ENCODE measurements at regions not wholly inside any gene's neighbourhood (a gene's known extent, or its start where the extent isn't known, plus 50 kb on each side); places are given as distances from the start of the nearest gene placed in this dataset.

DNA sequence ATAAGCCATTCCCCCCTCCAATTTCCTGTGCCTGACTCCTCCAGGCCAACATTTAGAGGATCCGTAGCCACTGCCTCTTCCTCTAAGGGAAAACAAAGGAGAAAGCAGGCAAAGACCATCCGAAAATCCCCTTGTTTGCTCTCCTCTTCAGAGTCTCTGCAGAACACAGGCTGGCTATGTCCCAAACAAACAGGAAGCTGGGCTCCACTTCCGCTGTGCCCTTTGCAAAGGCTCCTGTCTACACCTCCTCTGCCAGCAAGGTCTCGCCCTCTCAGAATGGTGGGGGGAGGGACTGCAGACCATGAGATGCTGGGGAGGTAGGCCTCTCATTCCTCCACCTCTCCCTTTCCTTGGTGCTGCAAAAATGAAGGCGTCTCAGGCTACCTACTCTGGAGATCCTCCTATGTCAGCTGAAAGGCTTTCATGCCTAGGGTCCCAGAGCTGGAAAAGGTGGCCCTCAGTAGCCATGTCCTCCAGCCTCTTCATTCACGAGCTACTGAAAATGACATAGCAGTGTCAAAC is 596.2 kb downstream of the BUD13 start:
- in situ Hi-C loops (cut with HindIII; ENCODE audit: low sequenced_read_pairs), result no loop called here

DNA sequence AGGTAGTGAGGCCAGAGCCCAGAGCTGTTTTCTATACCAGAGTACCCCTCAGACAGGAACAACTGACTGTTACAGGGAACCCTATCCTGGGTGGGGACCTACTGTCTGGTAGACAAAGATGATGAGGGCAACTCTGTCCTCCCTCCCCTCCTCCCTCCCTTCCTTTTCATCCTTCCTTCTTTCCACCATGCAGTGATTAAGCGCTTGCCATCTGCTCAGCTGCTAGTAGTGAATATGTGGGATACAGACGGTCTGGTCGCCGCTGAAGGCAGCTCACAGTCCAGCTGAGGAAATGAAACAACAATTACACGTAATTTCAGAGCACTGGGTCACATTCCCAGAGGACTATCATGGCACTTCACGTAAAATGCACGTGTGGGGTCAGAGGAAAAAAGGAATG is 597.1 kb downstream of the BUD13 start:
- in situ Hi-C loops (cut with HindIII; ENCODE audit: low sequenced_read_pairs), result no loop called here

DNA sequence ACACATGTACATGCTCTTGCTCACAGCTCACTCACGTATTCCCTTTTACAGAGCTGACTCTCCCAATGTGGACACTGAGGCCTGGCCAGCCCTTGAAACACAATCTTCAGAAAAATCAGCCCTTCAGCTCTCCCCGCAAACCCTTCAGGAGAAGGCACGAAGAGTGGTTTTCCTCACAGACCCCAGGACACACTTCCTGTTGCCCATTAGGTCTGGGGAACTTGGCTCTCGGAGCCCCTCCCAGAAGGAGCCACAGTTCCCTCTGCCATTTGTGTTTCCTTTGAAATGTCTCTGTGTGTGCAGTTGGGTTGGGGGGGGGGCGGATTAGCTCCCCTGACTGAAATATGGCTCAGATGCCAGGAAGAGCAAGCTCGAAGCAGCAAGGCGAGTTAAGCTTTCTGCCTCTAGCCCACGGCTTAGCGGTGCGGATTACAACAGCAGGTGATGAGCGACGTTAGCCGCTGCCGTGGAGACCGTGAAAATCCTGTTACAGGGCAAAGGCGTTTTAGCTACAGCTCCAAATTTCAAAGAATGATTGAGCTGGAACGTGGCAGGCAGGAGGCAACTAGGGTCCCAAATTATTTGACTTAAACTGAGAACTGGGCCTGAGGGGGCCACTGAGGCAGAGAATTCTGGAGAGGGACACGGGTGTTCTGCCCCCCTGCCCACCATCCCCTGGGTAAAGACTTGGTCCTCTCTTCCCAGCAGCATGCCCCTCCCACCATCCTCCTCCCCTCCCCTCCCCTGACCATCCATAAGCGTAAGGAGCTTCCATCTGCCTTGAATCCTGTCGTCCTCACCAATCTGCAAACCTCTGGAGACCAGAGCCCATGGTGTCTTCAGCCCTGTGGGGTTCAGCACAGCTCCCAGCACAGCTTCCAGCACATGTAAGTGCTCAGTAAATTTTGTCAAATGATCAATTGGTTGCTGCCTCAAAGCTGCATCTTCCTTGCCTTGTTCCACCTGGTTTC is 598.6 kb downstream of the BUD13 start:
- in situ Hi-C loops (cut with HindIII; ENCODE audit: low sequenced_read_pairs), result no loop called here

DNA sequence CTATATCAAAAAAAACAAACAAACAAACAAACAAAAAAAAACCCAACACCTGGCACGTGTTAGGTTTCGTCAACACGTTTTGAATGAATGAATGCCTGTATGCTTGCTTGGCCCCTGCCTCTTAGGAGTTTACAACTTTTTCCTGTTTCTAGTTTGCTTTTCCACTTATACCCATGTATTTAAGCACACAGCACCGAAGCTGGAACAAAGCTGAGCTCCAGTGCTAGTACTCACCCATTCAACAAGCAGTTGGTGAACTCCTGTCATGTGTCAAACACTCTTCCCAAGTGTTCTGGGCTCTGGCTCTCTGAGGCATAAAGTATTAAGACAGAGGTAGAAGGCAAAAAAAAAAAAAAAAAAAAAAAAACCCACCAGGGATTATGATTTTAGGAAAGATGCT is 599.3 kb downstream of the BUD13 start:
- in situ Hi-C loops (cut with HindIII; ENCODE audit: low sequenced_read_pairs), result no loop called here

DNA sequence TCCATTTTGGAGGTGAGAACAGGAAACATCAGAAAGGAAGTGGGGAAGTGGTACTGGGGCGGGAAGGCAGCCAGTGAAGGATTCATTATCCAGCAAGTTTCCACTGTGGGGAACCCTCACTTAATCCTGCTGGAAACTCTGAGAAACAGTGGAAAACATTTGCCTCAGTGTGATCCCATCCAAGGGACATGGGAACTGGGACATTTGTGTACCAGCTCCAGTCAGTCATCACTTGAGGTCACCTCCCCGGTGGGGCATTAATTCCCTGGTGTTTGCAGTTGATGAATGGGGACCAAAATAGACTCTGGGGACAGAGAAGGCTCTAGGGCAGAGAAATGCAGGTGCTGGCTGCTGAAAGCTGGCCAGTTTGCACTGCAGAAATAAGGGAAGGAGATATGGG is 599.9 kb downstream of the BUD13 start:
- in situ Hi-C loops (cut with HindIII; ENCODE audit: low sequenced_read_pairs), result no loop called here

DNA sequence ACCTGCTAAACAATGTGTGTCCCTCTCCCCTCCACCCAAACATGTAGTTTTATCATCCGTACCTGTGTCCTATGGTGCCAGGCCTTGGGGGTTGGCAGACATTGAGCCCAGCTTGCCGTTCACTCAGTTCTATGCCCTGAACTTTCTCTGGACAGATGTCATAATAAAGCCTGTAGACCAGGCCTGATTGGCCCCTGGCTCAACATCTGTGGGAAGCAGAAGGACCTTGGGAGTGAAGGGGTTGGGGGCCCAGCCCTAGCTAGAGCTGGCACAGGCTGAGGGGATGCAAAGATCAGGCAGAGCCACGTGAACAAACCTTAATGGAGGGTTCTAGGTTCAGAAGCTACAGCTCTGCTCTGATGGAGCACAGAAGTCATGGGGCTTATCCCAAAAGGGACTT is 600.6 kb downstream of the BUD13 start:
- in situ Hi-C loops (cut with HindIII; ENCODE audit: low sequenced_read_pairs), result no loop called here

DNA sequence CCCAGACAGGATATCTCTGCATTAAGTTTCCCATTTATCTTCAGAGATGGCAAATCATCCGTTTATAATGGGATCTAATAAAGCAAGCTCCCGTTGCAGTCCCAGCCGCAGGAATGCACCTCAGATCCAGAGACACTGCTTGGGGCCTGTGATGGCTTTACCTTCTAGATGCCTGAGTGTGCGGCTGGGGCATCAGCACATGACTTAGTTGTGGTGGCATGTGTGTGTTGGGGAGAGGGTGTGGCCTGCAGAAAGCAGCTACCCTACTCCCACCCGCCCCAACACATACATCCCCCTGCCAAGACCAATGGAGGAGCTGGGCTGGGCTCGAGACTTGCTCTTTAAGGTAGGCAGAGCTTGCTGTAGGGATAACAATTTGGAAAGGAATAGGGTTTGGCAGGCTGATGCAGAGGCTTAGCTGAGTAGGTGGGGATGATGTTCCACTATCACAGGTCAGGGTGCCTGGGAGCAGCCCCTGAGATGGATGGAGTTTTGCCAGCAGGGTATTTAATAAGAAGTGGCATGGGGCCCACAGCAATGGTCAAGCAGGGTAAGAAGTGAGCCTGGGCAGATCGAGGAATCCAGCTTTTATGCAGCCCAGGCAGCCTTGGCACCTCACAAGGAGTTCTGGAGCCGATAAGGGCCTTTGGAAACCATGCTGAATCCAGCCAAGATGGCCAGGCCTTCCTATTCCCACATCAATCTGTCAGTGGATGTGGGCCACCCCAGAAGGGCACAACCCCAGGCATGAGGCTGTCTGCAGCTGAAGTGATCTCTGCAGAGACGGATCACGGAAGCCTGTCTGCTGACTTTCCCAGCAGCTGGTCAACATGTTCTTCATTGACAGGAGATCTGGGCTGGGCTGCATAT is 601.3 kb downstream of the BUD13 start:
- in situ Hi-C loops (cut with HindIII; ENCODE audit: low sequenced_read_pairs), result no loop called here

DNA sequence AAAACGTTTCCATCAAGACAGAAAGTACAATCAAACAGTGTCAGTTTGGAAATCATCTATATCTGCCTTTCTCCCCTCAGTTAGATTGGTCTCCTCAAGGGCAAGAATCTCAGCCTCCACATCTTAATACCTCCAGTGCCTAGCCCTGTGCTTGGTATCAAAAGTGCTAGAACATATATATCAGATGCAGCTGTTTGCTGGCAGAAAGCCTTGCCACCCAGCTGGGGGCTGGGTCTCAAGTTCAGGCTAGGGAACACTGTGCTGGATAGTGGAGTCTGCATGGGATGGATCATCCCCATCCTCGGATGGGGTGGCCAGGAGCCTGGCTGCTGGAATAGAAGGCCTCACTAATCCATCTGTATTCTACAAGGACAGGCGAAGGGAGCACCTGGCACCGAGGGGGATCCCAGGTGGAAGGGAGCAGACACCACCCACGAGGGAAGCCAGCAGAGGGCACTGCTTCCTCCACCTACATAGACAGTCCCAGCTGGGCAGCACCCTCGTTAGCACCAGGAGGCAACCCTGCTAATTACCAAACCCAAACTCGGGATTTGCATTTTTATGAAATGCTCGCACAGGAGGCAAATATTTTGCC is 602.2 kb downstream of the BUD13 start:
- in situ Hi-C loops (cut with HindIII; ENCODE audit: low sequenced_read_pairs), result no loop called here

DNA sequence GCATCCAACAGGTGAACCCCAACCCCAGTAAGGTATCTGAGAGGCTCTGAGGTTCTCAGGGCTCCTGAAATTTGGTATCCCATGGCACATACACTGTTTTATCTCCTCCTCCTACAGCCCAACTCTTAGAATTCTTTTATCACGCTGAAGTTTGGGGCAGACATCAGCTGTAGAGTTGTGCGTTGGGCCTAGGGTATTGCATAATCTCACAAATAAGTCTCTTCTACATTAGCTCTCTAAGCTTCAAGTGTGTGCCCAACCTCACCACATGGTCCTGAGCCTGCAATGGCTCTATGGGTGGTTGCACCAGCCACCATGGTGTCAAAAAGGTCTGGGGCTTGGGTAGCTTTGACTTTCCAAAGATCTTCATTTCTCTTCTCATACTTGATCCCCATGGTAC is 603.0 kb downstream of the BUD13 start:
- in situ Hi-C loops (cut with HindIII; ENCODE audit: low sequenced_read_pairs), result loop anchor here (5.0 kb wide), 1 partner anchor 82 kb away; no protein-coding TSS in a partner anchor

DNA sequence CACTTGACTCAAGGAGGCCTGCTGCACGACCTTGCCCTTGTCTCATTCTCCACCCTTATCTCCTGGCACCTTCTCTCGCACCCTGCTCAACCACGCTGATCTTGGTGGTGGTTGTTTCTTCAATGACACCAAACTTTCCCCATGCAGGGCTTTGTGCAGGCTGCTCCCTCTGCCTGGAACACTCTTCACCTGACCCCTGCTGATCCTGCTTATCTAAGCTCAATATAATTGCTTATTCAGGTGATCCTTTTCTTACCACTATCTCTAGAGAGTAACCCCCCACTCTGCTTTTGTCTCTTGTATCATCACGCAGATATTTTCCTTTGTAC is 604.4 kb downstream of the BUD13 start:
- in situ Hi-C loops (cut with HindIII; ENCODE audit: low sequenced_read_pairs), result loop anchor here (5.0 kb wide), 1 partner anchor 81 kb away; no protein-coding TSS in a partner anchor

DNA sequence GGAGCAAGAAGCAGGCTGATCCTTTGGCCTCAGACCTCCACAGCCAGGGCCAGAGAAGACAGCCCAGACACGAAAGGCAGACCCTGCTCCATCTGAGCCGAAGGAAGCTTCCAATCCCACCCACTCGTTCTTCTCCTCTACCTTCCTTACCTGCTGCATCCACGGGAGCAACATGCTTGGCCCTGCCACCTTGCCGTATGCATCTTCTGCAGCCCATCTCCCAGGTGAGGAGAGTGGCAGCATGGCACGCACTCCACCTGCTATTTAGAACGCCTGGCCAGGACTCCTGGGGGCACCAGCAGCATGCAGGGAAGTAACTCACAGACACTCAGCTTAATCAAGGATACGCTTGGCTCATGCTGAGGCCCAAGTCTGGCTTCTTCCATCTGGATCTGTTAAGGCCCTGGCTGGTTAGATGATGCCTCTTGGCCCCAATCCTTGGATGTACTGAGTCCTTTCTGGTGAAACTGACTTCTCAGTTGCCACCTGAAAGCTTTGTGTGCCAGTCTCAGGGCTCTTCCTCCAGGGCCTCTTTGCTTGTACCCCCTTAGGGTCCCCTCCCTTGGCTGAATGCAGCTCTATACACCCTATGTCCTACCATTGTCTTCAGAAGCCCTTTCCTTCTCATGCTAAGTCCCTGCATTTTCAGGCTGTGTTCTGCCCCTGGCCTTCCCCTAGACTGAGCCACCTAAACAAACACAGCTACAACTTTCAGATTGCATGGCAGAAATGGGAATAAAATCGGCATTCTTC is 604.9 kb downstream of the BUD13 start:
- in situ Hi-C loops (cut with HindIII; ENCODE audit: low sequenced_read_pairs), result loop anchor here (5.0 kb wide), 1 partner anchor 81 kb away; no protein-coding TSS in a partner anchor

DNA sequence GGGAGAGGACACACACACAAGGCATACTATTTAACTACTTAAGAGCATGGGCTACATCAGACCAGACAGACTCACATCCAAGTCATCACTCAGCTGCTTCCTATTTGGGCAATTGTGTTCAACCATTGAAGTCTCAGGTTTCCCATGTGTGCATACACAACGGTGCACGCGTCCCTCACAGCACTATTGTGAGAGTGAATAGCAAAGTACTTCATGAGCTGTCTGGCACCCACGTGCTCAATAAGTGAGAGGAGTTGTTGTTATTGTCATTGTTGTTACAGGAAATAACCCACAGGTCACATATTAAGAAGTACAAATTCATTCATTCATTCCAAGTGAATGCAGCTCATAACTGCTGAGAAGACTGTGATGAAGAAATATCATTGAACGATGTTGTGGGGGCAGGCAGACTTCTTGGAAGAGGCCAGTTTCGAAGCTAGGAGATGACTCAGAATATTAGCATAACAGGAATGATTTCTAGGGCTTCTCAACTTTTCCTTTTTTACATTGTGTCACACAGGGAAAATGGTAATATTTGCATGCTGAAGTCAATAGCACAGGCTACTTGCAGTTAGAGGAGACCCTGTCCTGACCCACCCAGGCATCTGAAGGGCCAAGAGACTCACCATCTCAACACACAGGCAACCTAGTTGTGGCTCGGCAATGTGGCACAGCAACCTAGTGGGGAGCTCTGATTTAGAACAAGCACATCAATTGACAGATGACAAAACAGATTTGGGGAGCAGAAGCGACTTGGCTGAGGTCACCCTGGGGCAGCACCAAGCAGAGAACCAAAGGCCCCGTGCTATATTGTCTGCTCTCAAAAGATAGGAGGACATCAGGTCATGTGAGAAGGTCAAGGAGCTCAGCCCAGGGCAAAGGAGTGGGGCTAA is 606.0 kb downstream of the BUD13 start:
- in situ Hi-C loops (cut with HindIII; ENCODE audit: low sequenced_read_pairs), result loop anchor here (5.0 kb wide), 1 partner anchor 80 kb away; no protein-coding TSS in a partner anchor

DNA sequence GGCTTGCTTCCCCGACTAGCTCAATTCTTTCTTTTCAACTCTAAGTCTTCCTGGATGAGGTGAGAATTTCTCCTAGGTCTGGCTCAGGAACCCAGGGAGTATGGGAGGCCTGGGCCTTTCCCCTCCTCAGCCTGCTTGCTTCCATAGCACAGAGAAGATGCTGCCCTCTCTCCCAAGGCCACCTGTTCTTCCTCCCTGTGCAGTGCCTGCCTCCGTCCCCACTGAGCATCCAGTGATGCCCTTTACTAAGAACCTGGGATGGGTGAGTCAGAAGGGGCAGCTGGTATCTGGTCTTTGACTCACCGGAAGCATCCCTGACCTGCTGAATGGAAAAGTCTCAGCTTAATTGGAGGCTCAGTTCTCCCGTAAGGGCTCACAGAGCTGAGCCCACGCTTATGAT is 607.9 kb downstream of the BUD13 start:
- in situ Hi-C loops (cut with HindIII; ENCODE audit: low sequenced_read_pairs), result loop anchor here (5.0 kb wide), 1 partner anchor 78 kb away; no protein-coding TSS in a partner anchor

DNA sequence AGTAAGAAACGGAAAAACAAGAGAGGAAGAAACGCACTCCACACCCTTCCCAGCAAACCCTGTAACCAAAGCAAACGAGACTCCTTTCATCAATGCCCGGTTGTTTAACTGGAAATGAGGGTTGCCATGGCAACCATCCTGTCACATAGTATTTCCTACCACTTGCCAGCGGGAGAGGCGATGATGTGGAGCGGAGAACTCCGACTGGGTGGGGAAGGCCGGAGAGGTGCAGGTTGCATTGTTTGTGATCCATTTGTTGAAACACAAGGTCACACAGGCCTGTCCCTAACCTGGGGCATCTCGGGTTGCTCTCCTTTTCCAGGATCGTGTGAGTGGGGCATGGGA is 609.9 kb downstream of the BUD13 start:
- in situ Hi-C loops (cut with HindIII; ENCODE audit: low sequenced_read_pairs), result no loop called here

DNA sequence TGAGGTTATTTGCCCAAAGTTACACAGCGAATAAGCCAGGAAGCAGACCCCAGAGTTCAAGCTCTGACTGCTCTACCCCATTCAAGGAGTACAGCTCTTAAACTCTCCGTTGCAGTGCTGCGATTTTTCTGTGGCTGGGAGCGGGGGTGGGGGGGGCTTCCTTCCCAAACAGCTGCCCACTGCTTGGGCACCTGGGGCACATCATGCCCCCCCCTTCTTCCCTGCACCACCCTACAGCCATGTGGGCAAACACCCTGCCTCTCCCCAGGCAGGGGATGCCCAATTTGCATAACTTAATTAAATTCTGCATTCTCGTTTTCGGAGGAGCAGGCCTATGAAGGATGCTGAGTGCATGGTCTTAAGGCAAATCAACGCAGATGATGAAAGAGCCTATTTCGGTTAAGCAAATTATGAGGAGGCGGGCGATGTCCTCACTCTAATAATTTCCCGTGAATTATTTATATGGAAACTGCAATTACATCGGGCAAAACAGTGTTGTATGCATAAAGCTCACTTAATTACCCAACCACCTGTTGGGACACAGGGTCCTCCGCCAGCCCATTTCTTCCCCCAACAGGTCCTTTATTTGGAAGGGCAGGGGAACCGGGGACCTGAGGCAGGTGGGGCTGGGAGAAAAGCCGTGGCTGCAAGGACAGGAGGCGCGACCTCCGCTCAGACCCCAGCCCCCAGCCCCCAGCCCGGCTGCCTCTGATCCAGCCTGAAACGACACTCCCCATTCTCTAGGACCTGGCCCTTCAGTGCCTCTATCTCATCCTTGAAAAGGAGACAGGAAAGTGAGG is 610.5 kb downstream of the BUD13 start:
- in situ Hi-C loops (cut with HindIII; ENCODE audit: low sequenced_read_pairs), result no loop called here

DNA sequence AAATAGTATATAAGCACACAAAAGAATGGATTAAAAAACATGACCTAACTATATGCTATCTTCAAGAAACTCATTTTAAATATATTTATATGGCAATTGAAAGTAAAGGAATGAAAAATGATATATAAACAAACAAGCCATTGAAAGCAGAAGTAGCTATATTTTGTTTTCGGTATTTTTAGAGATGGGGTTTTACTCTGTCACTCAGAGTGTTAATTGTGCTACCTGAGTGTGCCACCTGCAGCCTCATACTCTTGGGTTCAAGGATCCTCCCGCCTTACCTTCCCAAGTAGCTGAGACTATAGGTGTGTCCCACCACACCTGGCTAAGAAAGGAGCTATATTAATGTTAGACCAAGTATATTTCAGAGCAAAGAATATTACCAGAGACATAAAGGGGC is 624.1 kb downstream of the BUD13 start:
- in situ Hi-C loops (cut with HindIII; ENCODE audit: low sequenced_read_pairs), result no loop called here

DNA sequence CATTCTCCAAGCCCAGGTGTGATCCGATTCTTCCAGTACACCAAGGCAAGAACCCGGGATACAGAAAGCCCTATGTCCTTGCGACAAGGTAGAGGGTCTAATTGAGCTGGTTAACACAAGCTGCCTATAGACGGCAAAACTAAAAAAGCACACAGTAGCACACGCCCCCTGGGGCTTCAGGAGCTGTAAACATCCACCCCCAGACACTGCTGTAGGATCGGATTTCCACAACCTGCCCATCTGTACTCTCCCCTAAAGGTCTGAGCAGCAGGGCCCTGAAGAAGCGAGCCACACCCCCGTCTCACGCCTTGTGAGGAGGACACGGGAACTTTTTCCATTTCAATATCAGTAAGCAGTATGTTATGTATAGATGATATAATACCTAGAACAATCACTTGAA is 624.7 kb downstream of the BUD13 start:
- in situ Hi-C loops (cut with HindIII; ENCODE audit: low sequenced_read_pairs), result no loop called here

DNA sequence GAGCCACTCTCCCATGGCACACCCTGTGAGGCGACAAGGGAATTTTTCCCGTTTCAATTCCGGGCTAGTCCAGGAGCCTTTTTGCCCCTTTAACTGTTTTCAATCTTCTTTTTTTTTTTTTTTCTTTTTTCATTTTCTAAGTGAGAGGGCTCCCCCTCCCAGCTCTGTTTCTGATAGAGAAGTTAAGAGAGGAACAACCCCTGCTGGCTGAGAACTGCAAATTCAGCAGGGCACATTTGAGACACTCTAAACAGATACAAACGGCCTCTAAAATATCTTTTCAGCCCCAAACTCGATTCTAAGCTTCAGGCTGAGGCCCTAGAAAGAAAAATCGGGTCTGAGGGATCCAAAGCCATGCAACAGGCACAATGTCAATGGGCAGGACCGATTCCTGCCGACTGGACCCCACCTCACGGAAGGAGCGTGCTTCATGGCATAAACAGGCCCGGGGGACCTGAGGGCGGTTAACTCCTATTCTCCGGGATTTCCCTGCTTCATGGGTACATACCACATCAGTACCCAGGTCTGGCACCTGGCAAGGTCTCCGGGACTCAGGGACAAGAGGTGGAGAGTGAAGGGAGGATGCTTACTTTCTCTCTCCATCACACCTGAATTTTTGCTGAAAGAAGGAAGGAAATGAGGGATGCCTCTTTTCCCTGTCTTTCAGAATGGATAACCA is 627.5 kb downstream of the BUD13 start:
- in situ Hi-C loops (cut with HindIII; ENCODE audit: low sequenced_read_pairs), result no loop called here

All from endothelial cell of hepatic sinusoid (primary cell).